Iris pigment epithelial cell (primary cell): ENCODE measurements at regions not wholly inside any gene's neighbourhood (a gene's known extent, or its start where the extent isn't known, plus 50 kb on each side); places are given as distances from the start of the nearest gene placed in this dataset.
"Not testable (repeated sequence)": the region's sequence is repeated elsewhere in the genome, so short reads cannot be mapped to it uniquely, and the experiment has no call there.

Source experiments
- DNase-seq: peaks from one replicate; pipeline ENCODE4 v3.0.0-alpha.2; 2011; ENCODE audit warnings: low read depth

GRCh38 chr6:164694386-164694785 lies 615.0 kb downstream of the C6orf118 start:
- DNase-seq = no peak

DNA sequence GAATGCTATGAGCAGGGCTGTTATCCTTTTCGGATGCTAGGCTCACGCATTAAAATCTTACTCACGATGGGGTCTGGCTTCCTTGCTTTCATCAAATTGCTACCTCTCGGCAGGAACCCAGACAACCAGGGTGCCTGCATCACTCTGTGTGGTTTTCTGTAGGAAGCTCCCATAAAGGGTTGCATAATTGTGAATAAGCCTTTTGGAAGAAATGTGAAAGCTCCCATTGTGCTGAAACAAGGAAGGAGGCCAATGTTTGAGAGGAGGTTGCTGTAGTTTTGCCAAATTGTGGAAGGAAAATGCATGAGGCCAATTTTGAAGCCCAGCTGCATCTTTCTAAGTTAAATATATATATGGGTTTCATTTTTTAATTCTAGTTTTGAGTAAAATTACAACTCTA lies 615.5 kb downstream of the C6orf118 start:
- no peak for DNase-seq

DNA sequence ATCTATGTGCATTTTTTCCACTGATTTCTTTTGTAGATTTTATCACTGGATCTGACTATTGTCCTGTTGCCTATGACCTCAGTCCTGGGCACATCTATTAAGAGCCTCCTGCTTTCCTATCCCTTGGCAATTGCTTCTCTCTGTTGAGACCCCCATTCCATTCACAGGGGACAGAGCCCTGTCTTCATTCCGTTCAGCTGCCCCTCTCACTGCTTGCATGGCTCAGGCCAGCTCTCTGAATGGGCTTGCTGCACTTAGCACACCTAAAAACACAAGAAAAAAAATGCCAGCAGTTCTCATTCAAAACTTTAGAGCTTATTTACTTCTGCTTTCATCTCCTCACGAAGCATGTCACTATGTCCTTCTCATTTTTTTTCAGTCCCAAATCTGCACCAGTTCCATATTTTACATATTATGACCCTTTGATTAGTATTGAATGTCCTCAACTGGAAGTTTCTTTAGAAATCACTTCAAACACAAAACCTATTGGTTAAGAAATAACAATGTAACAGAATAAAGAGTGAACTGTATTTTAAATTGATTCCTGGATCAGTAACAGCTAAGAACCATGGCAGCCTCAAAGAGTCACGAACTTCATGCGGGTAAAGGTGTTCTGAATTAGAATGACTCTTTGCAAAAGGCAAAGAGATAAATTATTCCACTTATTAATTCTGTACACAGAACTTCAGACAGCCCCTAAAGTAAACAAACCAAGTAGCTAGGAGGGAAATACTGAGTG lies 616.5 kb downstream of the C6orf118 start:
- no peak for DNase-seq

GRCh38 chr6:164690702-164691500 lies 618.5 kb downstream of the C6orf118 start:
- no peak for DNase-seq

DNA sequence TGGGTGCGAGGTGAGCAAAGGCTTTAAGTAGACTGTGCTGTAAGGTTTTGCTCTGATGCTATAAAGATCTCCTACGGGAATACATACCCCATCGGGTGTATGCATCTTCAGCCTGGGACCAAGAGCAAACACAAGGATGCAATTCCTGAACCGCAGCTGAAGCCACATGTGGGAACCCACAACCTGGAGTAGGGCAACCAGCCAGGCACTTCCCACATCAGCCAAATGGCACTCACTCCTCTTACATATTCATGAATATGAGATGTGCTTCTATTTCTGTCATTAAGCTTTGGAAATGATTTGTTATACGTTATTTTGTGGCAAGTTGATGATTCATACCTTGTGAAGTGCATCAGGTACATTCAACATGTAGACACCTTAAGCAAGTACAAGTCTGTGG lies 619.2 kb downstream of the C6orf118 start:
- DNase-seq = no peak

DNA sequence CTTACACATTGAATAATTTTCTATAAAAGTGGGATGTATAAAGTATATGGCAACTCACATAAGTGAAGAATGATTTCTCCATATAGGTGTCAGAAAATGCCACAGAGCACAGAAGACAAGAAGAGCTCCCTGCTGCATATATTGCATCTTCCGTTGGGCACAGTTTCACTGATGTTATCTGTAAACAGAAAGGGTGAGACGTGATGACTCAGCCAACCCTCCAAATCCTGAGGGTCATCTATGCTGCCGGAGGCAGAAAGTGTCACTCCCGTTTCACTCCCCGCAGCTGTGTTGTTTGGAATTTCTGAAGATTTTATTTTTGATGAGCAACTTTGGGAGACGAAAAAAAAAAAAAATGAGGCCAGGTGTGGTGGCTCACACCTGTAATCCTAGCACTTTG lies 644.1 kb downstream of the C6orf118 start:
- DNase-seq = no peak

GRCh38 chr6:164663634-164664033 lies 645.8 kb downstream of the C6orf118 start:
- DNase-seq = no peak

- no peak for DNase-seq
Observed at GRCh38 chr6:164661716-164662115, 647.7 kb downstream of the C6orf118 start.

GRCh38 chr6:164660781-164661180 lies 648.6 kb downstream of the C6orf118 start:
- DNase-seq = no peak

- DNase-seq = no peak
Observed at GRCh38 chr6:164640956-164641355, 668.4 kb downstream of the C6orf118 start.

GRCh38 chr6:164628302-164628931 lies 681.0 kb downstream of the C6orf118 start:
- no peak for DNase-seq

- DNase-seq = no peak
Observed at GRCh38 chr6:164616917-164617524, 692.4 kb downstream of the C6orf118 start.

DNA sequence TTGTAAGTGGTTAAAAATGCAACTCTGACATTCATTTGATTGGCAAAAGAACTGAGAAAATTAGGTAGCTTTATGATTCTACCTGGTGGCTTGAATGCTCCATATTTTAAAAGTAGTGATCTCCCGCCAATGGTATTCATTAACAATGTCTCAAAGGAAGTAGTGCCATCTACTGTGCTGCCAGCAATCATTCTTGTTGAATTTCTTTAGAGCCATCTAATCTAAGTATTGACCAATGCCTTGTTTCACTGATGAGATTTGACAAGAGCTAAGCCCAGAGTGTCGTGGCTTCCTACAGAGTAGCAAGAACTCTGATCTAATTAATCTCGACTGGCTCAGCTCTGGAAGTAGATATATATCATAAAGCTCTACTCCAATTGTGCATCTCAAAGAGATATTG lies 696.7 kb downstream of the C6orf118 start:
- DNase-seq = no peak

GRCh38 chr6:164610859-164611258 lies 698.5 kb downstream of the C6orf118 start:
- not testable (repeated sequence) for DNase-seq

DNA sequence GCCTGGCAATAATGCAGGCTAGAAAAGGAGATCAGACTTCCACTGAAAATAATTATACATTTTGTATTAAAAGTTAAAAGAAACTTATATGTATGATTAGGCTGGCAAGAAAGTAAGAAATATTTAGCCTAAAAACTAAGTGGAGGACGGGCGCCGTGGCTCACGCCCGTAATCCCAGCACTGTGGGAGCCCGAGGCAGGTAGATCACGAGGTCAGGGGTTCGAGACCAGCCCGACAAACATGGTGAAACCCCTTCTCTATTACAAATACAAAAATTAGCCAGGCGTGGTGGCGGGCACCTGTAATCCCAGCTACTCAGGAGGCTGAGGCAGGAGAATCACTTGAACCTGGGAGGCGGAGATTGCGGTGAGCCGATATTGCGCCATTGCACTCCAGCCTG lies 707.0 kb downstream of the C6orf118 start:
- not testable (repeated sequence) for DNase-seq

DNA sequence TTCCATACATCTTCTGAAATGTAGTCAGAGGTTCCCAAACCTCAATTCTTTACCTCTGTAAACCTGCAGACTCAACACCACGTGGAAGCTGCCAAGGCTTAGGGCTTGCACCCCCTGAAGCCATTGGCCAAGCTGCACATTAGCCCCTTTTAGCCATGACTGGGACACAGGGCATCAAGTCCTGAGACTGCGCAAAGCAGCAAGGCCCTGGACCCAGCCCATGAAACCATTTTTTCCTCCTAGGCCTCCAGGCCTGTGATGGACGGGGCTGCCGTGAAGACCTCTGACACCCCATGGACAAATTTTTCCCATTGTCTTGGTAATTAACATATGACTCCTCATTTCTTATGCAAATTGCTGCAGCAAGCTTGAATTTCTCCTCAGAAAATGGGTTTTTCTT lies 727.8 kb downstream of the C6orf118 start:
- no peak for DNase-seq

DNA sequence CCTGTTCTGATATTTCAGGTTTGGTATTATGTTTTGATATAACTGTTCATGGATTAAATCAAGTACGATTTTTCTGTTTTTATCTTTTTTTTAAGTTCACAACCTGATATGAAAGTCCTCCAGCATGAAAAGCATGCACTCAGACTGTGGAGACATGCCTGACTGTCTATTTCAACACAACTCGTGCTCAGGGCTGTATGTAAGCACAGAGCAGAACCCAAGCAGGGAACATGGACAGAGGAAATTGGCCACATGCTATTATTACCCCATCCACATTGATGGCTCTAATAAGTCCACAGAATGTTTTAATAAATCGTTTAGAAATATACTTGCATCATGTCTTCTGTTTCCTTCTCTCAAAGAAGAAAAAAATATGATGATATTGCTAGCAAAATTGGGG lies 730.4 kb downstream of the C6orf118 start:
- no peak for DNase-seq

GRCh38 chr6:164578616-164579015 lies 730.8 kb downstream of the C6orf118 start:
- no peak for DNase-seq

DNA sequence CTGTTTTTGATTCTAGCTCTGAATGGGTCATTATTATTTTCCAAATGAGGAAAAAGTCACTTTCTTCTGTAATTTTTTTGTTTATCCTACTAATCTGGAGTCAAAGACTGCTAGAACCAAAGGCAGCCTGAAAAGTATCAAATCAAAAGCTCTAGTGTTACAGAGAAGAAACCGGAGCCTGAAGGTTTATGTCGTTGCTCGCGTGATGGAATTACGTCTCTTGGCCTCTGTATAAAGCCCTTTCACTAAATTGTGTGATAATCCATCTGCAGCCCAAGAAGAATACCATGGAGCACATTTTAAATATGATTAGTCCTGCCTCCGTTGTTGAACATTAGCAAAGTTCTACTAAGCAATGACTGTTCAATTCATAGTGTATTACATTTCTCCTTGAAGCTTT lies 738.6 kb downstream of the C6orf118 start:
- DNase-seq = no peak

DNA sequence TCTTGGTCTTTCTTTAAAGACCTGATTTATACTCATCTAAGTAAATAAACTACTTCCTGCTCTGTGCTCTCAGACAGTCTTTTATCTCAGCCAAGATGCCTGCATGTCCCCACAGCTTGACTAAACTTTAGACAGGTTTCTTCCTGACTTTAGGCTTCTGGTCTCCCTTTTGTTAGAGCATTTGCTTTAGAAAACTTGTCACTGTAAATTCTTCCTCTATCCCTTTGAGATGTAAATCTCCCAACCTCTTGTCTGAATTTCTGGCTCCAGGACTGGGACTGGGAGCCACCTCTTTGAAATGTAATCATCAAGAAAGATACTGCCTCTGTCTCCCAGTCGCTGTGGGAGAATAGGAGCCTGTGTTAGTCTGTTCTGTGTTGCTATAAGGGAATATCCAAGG lies 739.9 kb downstream of the C6orf118 start:
- no peak for DNase-seq

- DNase-seq = no peak
Observed at GRCh38 chr6:164563924-164564323, 745.5 kb downstream of the C6orf118 start.

GRCh38 chr6:164561656-164562055 lies 747.7 kb downstream of the C6orf118 start:
- DNase-seq = no peak
